HG03135 (cell line): ENCODE measurements at regions not wholly inside any gene's neighbourhood (a gene's known extent, or its start where the extent isn't known, plus 50 kb on each side); places are given as distances from the start of the nearest gene placed in this dataset.
"Not testable (repeated sequence)": the region's sequence is repeated elsewhere in the genome, so short reads cannot be mapped to it uniquely, and the experiment has no call there.

Experiments used
- ATAC-seq: cut with Tn5 transposase; IDR thresholded peaks from one replicate; pipeline ENCODE4 v1.9.1; 2021; ENCODE audit warnings: mild to moderate bottlenecking, moderate library complexity; ENCODE audit not compliant: unreplicated experiment

GRCh38 chr6:169918239-169918953, 167.0 kb downstream of the ERMARD start:
- no peak for ATAC-seq

DNA sequence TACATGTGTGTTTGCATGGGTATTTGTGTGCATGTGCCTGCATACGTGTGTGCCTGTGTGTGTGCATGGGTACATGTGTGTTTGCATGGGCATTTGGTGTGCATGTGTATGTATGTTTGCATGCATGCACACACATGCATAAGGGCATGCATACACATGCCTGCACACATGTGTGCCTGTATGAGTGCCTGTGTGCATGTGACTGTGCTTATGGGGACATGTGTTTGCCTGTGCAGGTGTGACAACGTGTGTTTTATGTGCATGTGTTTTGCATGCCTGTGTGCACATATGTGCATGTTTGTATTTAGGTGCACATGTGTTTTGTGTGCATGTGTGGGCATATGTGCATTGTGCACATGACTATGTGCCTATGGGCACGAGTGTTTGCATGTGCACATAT, 165.7 kb downstream of the ERMARD start:
- ATAC-seq, result no peak

DNA sequence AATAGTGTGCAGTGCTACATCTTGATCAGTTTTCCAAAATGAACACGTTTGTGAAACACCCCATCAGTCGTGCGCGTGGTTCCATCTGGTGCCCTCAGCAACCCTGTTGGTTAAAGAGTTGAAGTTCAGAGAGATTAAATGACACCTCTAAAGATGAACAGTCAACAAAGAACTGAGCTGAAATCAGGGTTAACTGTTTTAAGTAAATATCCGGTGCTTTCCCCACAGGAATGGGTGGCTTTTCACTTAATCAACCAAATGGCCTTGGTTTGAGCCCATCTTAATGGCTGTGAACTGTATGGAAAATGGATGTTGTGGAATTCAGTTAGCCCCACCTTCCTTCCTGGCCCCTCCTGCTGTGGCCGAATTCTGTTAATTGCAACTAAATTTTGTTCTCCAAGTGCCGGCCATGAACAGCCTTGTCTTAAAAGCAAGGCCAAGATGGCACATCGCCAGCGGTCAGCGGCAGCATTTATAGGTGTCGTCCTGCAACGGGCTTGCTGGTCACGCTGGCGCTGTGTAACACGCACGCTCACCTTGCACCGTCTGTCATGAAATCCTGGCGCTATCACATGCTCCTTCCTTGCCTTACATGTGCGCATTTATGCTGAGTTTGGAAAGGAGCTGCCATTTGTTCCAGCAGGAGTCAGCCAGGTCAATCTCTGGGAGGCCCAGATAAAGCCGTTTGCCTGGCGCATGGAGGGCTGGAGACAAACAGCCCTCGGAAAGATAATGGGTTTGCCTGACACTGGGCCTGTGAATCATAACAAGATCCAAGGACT, 164.5 kb downstream of the ERMARD start:
- ATAC-seq, result no peak

DNA sequence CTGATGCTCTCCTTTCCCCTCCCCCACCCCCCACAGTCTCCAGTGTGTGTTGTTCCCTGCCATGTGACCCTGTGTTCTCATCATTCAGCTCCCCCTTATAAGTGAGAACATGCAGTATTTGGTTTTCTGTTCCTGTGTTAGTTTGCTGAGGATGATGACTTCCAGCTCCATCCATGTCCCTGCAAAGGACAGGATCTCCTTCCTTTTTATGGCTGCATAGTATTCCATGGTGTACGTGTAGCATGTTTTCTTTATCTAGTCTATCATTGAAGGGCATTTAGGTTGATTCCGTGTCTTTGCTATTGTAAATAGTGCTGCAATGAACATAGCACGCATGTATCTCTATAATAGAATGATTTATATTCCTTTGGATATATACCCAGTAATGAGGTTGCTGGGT, 162.3 kb downstream of the ERMARD start:
- not testable (repeated sequence) for ATAC-seq

- ATAC-seq, result no peak
Observed at GRCh38 chr6:169913096-169913638, 161.7 kb downstream of the ERMARD start.

DNA sequence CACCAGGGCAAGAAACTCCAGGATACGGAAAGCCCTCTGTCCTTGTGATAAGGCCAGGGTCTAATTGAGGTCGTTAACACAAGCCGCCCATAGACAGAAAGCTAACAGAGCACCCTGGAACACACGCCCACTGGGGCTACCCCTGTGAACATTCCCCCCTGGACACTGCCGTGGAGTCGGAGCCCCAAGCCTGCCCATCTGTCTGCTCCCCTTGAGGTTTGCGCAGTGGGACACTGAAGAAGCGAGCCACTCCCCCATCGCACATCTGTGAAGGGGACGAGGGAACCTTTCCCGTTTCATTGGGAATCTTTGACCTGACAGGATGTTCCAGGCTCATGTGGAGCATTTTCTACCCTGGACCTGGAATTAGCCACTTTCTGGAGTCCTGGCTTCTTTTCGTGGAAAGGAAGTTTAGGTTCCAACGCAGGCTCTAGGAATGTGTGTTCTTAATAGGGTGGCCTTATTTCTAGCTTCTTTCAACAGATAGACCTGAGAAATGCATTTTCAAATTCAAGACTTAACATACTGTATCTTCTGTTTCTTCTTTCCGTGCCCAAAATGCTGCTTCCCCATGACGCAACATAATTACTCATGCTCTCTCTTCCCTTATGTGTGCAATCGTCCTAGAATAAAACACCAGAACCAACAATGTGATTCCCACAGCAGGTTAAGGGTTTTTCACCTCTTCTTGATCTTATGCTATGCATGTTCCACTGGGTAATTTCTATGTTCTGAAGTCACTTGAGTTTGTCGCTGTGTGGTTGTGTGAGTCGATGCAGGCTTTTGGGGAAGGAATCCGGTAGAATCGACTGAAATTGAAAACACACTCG, 161.1 kb downstream of the ERMARD start:
- no peak for ATAC-seq

DNA sequence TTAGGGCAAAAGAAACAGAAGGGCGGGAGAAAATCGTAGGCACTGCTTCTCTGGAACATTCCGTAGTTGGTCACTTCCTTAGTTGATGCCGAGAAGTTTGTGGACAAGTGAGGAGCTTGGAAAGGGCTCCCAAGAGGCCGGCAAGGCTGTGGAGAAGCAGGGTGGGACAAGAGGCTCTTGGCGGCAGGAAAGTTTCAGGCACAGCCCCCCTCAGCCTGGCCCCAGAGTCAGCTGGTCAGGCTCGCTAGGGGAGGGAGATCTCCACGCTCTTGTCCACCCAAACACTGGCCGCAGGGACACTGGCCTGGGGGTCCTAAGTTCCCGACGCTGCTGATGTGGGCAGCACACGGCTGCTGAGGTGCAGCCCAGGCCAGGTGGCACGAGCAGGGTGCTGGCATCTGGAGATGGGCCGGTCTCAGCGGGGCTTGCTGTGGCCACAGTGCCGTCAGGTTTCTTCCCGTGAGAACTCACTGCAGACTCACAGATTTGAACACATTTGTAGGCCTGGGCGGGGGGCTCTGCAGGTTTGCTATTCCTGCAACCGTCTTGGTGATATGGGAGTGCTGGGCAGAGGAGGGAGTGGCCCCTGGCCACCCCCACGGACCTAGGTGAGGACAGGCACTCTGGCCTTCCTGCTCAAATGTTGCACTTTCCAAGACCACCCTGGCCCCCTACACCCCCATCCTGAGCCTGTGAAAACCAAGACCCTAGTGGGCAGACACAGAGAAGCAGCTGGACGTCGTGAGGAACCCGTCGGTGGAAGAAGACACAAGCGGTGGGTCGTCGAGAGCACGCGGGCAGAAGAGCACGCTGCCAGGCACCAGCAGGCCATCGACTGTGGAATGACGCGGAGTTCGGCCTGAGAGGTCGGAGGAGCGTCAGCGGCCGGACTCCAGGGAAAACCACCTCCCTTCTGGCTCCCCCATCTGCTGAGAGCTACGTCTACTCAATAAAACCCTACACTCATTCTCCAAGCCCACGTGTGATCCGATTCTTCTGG, 160.1 kb downstream of the ERMARD start:
- no peak for ATAC-seq

DNA sequence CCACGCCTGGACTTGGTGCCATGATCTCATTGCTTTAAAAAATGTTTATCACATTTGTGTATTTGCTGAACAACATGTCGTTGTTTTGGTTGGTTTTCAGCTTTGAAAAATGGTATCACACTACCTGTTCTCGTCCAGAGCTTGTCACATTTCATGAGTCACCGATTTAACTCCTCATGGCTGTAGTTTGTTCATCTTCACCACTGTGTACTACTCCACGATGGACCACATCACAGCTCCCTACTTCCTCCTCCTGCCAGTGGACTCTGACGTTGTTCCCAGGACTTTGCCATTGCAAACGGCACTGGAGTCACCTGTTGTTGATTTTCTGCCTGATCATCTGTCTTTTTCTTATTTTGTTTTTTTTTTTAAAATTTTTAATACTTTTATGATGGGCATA, 157.7 kb downstream of the ERMARD start:
- no peak for ATAC-seq

- no peak for ATAC-seq
Observed at GRCh38 chr6:169908403-169908933, 157.0 kb downstream of the ERMARD start.

DNA sequence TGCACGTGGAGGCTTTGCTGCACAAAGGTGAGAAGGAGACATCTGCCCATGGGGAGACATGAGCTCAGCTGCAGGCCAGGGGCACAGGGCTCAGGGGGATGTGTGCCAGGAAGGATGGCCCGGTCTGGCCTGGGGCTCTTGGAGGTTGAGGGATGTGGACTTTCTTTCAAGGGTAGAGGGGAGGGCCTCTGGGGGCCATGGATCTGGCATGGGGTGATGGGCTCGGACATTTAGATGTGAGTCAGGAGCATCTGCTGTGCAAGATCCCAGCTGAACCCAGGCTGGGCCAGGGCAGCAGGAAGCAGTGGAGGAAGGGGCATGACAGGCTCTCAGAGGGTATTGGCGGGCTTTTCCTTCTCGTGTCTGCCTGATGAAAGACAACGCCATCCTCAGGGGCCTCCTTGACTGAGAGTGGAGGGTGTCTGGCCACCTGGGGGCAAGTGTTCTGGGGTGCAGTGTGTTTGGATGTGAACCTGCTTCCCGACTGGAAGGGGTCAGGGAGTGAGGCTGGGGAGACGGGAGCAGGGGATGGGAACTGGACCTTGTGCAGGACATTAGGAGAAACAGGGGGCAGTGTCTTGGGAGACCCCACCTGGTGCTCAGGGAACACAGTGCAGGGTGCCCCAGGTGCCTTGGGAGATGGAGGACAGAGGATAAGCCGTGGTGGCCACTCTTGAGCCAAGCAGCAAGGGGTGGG, 156.1 kb downstream of the ERMARD start:
- no peak for ATAC-seq

GRCh38 chr6:169906688-169907418, 155.4 kb downstream of the ERMARD start:
- no peak for ATAC-seq

DNA sequence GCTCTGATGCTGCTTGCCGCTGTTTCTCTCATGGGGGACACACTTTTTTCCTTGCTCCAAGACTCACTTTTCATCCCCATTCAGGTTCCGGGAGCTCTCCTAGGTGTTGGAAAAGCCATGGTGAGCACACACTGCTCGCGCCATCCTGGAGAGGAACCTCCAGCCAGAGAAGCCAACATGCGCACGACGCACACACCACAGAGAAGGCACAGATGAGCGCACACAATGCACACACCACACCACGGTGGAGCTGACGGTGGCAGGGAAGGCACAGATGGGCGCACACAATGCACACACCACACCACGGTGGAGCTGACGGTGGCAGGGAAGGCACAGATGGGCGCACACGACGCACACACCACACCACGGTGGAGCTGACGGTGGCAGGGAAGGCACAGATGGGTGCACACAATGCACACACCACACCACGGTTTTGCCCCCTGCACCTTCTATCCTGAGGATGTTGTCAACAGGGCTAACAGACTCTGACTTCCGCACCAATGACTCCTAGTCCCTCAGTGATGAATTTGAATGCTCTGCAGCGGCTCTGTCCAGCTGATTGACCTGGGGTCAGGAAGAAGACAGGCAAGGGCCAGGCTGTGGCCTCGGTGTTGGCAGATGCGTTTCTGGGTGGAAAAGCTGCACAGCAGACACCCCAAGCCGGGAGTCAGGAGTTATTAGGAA, 154.7 kb downstream of the ERMARD start:
- ATAC-seq, result no peak

DNA sequence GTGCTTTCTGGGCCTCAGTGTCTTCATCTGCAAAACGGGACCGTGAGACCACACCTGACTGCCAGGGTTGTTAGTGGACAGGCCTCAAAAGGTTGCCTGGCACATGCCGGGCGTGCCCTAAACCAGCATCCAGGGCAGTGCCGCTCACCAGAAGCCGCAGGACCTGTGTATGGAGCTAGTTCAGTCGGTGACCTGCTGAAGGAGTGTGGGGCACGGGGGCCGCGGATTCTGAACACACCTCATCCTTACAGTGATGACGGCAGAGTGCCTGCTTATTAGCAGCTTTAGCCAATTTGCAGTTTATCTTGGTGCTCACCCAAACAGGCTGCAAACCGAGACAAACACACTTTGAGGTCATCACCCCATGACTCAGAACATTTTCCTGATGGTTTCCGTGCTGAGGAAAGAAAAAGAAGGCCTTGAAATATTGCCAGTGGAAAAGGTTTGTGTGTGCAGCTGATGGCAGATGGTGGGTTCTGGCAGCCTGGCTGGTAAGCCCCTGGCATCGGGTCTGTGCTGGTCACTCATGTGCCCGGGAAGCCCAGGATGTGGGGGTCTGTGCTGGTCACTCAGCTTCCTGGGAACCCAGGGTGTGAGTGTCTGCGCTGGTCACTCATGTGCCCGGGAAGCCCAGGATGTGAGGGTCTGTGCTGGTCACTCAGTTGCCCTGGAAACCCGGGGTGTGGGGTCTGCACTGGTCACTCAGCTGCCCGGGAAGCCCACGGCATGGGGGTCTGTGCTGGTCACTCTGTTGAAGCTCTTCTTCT, 153.8 kb downstream of the ERMARD start:
- no peak for ATAC-seq

DNA sequence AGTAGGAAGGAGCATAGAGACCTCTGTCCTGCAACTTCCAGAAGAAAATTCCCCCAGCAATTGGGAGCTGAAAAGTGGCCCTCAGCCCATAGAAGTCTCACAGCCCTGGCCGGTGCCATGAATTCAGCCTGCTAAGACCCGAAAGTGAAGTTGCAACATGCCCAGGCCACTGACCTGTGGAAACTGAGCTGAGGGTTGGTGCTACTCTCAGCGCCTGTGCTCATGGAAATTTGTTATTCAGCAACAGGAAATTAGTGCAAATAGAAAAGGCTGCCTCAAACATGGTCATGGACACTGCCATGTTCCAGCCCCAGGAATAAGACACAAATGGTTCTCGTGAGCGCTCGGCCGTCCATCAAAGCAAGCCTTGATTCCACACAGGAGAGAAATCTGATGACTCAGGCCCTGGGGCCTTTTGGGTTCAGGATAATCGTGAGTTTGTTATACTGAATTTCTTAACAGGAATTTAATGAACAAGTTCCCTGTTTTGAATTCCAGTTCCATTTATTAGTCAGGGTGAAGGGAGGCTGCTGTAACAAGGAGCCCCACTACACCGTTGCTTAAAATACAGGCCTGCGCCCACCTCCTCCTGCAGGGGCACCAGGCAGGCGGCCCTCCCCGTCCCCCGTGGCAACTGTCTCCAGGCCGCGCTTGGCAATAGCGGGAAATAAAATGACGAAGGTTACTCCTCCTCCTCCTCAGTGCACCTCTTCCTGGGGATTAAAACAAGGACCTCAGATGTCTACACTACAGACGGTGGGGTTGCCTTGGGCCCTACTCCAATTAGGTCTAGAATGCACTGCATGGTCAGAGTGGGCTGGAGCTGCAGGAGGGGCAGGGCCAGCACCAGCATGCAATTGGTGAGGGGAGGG, 152.9 kb downstream of the ERMARD start:
- ATAC-seq, result no peak

DNA sequence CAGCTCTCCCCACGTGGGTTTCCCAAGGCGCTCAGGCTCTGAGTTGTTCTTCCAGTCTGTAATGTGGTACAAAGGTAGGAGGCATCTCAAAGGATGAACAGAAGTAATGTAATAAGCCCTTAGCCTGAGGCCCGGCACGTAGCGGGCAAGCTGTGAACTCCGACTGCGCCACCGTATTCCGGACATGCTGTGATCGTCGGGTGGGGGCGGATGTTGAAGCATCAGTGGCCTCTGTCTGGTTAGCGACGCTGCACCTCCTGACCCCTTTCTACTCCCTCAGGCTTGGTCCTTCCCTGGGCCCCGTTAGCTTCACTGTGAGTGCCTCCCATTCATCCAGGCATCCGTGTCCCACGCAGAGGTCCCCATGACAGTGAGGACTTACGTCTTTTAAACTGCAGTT, 151.7 kb downstream of the ERMARD start:
- no peak for ATAC-seq

GRCh38 chr6:169902604-169903003, 151.2 kb downstream of the ERMARD start:
- no peak for ATAC-seq
